ENCODE measurements at regions not wholly inside any gene's neighbourhood (a gene's known extent, or its start where the extent isn't known, plus 50 kb on each side); places are given as distances from the start of the nearest gene placed in this dataset.
"Not testable (repeated sequence)": the region's sequence is repeated elsewhere in the genome, so short reads cannot be mapped to it uniquely, and the experiment has no call there.

DNA sequence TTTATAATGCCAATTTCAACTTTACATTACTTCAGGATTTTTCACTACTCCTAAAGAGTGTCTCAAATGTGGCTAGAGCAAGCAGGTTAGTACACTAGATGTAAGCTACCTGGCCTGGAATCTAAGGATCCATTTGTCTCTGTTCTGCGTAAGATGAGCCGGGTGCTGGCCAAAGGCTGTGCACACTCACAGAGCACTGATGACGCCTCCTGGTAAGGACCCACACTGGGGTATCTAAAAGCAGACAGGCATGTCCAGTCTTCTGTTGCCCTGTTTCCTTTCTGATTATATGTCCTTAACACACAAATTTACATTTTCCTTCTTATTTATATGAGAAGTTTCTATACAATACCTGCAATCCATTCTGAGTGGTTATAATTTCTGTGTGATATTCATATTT lies 187.9 kb upstream of the PRSS1 start:
- not testable (repeated sequence) for TF ChIP-seq HOXA9 (CRISPR knock-in tag; IDR thresholded peaks at IDR 0.05; ENCODE audit: borderline replicate concordance); ATF4 (CRISPR knock-in tag; IDR thresholded peaks at IDR 0.05); FOXM1 (CRISPR knock-in tag; IDR thresholded peaks at IDR 0.05)
- TF ChIP-seq, protein P1, sequence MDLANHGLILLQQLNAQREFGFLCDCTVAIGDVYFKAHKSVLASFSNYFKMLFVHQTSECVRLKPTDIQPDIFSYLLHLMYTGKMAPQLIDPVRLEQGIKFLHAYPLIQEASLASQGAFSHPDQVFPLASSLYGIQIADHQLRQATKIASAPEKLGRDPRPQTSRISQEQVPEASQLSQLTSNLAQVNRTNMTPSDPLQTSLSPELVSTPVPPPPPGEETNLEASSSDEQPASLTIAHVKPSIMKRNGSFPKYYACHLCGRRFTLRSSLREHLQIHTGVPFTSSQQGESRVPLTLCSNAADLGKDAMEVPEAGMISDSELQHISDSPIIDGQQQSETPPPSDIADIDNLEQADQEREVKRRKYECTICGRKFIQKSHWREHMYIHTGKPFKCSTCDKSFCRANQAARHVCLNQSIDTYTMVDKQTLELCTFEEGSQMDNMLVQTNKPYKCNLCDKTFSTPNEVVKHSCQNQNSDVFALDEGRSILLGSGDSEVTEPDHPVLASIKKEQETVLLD (CRISPR knock-in tag; IDR thresholded peaks at IDR 0.05; ENCODE audit: low read depth): not testable (repeated sequence)
